NCI-H2227 treated with DMSO at 0.1 percent for 48 hours (cell line): ENCODE measurements at regions not wholly inside any gene's neighbourhood (a gene's known extent, or its start where the extent isn't known, plus 50 kb on each side); places are given as distances from the start of the nearest gene placed in this dataset.
A peak's percentile ranks its signal among the peaks of the same experiment; 100 is the strongest.

Experiments
- DNase-seq: peaks from one replicate; lab custom pipeline; 2025; lab: John Stamatoyannopoulos, UW

DNA sequence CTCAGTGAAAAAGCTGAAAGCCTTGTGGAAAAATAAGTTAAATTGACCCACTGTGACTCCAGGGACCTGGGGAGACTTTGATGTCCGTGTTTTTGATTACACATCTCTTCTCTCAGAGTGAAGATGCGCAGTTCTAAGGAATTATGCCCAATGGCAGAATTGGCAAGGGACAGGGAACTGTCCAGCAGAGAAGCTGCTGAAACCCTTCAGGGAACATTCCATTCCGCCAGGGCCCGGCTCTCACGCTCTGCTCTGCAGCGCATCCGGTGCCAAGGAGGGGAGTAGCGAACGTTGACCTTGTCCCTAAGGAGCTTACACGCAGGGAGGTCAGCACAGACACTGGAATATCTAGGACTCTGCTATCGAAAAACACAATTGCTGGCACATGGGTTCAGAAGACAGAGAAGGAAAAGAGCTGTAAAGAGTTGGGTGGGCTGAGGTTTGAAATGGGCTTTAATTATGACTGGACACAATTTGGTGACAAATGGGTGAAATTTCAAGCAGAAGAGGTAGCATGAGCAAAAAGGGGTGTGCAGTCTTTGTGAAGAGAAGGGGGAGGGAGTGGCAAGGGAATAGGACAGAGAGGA lies 64.5 kb upstream of the B3GAT1 start:
- no peak for DNase-seq

DNA sequence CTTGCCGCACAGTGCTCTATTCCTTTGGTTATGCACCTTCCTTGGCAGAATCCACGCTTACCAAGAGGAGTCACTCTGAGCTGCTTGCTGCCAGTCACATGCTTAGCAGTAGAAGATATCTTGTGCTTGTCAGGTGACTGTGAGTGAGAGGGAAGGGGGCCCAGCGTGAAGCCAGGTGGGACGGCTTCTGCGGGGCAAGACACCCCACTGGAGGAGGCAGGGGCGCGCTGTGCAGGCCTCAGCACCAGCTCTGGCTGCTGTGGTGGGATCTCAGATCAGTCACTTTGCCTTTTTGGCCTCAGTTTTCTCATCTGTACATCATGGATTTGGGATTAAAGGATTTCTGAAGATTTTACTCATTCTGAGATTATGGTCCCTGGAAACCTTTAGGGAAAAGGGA lies 63.9 kb upstream of the B3GAT1 start:
- no peak for DNase-seq

DNA sequence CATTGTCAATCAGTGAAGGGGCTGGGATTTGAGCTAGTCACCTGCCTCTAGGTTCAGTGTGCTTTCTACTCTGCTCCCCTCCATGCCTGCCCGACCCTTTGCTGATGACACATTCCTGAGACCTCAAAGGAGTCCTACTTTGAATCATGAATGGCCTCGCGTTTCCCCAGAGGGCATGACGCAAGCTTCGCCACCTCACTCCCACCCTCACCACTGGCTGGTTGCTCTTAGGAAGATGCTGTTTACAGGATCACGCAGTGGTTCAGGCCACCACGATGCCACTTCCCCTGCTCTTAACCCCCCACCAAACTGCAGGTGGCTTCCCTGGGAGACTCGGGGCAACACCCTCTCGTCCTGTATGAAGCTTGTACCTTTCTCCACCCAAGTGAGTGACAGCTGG lies 62.9 kb upstream of the B3GAT1 start:
- no peak for DNase-seq

DNA sequence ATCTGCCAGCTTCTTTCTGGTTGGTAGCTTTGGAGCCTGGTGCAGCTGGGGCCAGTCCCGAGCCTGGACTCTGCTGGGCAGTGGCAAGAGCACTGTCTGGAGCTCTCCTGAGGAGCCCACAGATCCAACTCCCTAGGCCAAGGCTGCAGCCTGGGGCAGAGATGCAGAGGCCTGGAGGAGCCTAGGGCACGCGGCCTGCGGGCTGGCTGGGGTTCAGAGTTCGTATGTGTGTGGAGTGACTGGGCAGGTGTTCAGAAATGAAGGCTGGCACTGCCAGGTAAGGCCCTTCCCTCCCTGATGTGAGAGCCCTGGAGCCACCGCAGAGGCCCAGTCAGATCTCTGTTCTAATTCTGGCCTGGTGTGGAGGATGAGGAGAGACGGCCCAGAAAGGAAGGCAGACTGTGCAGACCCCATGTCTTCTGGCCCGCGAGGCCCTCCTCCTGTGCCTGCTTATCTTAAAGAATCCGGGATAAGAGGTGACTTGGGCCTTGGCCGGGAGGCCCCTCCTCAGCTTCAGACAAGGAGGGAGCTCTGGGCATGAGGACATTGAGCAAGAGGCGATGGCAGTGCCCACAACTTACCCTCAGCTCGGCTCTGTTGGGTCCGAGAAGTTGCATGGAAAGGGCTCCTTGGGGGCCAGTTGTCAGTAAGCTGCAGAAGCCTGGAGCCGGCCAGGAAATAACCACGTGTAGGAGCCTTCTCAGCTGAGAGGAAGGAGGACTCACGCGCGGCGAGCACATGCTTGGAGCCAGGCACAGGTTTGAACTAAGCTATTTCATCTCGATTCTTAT lies 62.2 kb upstream of the B3GAT1 start:
- DNase-seq, result no peak

DNA sequence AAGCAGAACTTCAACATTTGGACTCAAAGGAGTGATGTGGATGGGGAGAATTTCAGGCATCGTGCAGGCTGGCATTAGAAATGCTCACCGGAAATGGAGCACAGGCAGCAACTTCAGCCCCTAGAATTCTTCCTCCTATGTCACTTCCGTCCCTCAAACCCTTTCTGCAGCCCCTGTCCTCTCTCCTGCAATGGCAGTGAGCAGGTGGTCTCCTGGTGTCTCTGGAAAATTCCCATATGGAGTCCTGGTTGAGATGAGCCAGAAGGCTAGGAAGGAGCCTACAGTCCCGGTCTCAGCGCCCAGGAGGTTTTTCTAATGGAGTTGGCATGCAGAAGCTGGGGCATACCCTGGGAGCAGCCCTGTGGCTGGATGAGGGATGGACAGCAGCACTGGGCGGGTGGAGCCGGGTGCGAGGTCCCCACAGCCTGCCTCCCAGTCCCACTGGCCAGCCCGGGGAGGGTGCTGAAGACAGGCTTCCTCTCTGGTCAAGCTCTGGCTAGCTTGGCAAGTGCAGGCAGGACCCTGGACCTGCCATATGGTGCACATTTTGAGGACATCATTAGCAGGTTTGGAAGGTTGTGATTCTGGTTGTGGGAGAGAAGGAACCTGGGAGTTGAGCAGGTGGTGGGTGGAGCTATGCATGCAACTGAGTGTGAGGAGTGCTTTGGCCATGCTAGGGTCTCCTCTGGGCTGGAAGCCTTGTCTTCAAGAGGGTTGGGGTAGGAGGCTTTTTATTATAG lies 59.8 kb upstream of the B3GAT1 start:
- no peak for DNase-seq

DNA sequence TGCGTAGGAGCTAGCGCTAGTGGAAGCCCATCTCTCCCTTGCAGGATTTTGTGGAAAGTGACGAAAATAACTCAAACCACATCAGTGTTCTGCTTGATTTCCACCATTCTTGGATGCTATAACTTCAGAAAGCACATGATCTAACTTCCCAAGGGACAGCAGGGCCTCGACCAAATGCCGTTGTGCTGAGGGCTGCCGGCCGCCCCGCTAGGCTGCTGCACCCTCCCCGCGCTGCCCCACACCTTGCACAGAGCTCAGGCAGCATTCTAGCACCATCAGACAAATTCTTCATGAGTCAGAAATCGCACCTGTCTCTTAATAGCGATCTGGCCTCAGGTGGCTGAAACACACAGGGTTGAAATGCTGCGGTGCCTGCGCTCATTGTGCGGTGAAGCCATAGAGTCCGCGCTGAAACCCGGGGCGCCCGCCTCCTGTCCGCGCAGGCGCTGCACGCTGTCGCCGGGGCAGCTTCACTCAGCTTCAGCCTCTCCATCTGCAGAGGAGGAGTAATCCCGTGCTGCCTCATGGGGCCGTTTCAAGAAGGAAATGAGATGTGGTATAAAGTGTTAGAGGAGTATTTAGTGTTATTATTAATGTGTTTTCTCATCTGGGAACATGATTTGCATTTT lies 59.2 kb upstream of the B3GAT1 start:
- DNase-seq, result peak; percentile 26

DNA sequence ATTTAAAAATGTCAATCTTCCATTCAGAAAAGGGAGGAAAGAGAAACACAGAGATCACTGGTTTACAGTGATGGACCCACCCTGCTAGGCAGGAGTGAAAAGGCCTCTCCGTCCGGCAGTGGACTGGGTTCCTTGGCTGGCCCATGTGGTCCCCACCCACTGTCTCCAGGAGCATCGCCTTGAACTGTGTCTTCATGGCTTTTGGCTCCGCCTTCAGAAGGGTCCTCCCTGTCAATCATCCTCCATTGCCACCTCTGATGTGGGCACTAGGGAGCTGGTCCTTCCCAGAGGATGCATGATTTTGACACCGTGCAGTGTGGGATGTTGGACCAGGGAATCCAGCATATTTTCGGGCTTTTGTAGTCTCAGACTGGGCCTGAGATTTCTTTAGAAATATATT lies 58.2 kb upstream of the B3GAT1 start:
- DNase-seq, result no peak

DNA sequence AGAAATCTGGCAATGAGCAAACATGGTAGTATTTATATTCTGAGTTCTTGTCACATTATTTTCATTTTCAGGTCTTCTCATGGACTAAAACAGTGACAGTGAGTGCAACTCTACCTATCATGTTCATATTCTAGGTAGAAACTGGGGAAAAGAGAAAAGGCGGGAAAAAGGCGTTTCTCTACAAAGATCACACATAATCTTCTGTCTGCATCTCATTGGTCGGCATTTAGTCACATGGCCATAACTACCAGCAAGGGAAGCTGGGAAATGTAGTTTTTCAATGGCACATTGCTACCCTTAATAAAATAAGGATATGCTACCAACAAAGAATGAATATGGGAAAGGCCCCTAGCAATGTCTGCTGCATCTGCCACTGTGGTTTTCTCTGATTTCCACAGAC lies 57.6 kb upstream of the B3GAT1 start:
- DNase-seq, result no peak

DNA sequence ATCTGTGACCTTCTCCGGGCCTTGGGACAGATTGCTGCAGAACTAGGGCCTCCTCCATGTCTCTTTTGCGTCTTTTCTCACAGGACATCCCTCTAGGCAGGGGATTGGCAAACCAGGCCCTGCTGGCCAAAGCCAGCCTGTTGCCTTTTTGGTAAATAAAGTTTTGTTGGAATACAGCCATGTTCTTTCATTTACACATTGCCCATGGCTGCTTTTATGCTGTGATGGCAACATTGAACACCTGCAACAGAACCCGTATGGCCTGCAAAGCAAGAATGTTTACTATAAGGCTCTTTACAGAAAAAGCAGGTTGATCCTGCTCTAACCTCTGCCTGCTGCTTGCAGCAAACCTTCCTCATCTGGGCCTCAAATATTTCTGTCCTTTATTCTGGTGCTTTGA lies 56.8 kb upstream of the B3GAT1 start:
- DNase-seq, result no peak

DNA sequence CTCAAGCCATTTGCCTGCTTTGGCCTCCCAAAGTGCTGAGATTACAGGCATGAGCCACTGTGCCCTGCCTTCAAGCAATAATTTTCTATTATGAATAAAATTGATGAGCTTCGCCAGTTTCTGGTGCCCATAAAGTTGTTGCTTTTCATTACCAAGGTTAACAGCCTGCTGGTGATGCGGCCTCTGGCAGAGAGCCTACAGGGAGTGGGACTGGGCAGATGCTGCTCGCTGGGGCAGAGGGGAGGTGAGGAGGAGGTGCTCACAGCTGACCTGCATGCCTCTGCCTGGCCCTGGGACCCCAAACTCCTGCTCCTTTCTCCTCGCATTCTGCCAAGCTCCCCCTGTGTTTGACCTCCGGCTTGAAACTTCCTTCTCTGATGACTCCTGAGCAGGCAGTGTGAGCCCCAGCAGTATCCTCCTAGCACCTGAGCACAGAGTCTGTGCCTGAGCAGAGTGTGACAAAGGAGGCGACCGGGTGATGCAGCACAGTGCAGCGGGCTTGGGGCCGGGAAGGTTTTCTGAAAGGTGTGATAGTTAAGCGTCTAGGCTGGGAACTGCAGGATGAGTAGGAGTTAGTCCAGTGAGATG lies 56.1 kb upstream of the B3GAT1 start:
- no peak for DNase-seq

DNA sequence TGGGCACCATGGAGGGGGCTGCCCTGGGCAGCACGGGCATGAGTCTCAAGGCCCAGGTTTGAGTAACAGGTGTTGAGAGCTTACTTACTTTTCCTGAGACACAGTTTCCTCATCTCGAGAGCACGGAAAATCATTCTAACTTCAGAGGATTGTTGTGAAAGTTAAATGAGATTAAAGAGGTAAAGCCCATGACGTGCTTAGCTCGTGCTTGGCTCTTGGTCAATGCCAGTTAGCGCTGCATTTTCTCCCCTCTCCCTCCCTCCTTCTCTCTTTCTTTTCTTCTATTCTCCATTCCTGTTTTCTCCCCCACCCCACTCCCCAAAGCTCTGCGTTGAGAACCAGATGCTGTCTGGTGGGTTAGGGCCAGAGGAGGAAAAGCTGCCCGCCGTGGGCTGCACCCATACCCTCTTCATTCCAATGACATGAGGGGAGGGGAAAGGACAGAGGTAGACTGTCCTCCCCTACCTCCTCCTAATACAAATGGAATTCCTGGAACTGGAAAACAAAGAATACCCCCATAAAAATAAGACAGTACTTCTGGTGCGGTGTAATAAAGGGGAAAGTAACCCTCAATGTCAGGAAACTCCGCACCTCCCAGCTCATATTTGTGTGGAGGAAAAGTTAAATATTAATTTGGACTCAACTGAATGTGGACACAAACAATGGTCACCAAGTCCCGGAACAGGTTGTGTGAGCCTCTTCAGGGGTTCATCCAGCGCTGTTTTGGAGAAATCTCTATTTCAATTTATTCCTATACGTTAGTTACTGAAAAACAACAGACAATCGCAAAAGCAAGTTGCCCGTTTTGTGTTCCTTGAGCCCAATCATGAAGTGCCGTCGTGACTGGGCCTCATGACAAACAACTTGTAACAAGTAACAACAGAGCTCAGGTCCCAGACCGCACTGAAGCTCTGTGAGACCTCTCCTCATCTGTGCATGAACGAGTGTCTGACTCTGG lies 54.8 kb upstream of the B3GAT1 start:
- no peak for DNase-seq

DNA sequence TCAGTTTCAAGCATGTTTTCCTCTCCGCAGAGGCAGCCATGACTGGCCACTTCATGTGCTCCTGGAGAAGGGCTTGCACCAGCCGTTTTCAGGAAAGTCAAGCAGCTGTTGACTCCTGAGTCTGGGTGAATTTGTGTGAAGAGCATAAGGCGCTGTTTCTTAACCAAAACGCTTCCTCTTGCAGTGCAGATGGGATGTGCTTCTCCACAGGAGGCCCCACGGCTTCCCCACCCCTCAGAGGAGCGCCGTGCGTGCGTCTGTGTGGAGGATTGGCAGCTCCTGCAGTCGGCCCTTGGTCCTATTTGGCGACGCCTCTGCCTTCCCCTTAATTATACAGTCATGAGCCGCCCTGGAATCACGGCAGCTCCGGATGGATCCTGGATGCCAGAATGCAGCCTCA lies 54.1 kb upstream of the B3GAT1 start:
- peak; percentile 57 for DNase-seq

DNA sequence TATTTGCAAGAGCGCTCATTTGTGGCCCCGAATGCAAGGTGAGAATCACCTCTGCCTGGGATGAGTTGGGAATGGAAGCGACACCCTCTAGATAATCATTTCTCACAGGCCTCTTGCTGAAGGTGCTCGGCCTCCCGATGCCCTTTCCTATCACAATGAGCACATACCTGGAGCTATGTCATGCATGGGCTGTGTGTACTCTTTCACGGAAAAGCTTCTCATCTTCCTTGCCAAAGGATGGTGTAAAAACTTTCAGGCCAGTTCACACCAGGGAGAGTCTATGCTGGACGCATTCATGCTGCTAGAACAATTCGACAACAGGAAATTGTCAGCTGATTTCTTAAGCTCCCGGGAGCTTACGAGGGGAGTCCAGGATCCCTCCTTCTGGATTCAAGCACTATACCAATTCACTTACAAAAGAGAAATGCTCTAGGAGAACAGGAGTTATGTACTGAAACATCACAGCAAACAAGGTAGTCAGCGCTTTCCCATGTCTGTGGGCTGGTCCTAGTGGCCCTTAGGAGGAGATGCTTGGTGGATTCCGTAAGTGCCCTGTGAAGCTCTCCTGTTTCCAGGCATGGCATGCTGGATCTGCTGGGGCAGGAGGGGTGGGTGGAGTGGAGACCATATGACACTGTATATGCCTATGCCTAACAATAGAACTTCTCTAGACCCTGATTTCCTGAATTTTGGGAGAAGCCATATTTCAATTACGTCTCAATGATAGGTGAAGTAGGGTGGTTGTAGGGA lies 53.1 kb upstream of the B3GAT1 start:
- no peak for DNase-seq

DNA sequence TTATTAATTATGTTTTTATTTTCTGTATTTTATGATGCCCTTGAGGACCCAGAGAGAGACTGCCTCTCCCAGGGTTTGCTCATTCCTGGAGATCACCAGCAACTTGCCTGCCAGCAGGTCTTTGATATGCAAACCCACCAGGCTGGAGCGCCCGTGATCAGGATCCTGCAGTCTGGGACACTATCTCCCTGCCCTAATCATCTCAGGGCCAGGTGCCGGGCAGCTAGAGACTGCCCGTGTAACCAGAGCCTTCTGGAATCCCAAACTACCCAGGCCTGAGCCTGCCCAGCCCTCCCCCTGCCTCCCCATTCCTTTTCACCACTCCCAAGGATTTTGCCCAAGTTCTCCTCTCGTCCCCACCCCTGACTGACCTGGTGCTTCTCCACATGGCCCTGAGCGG lies 52.2 kb upstream of the B3GAT1 start:
- DNase-seq, result no peak

DNA sequence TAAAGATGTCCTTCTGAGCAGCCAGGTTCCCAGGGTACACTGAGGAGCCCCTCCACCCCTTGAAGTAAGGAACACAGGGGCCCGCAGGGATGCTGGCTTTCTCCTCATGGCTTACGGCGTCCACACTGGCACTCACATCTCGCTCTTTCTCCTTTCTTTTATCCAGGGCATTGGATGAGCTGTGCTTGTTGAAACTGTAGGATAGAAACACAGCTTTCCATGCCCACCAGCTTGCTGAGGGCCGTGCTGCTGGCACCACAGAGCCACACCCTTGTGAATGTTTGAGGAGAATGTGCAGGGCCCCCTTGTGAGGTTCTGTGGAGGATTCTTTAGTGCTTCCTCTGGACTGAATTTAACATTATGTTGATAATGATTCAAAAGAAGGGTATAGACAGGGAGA lies 51.7 kb upstream of the B3GAT1 start:
- no peak for DNase-seq
